ENCODE measurements at regions not wholly inside any gene's neighbourhood (a gene's known extent, or its start where the extent isn't known, plus 50 kb on each side); places are given as distances from the start of the nearest gene placed in this dataset.
A peak's percentile ranks its signal among the peaks of the same experiment; 100 is the strongest.

DNA sequence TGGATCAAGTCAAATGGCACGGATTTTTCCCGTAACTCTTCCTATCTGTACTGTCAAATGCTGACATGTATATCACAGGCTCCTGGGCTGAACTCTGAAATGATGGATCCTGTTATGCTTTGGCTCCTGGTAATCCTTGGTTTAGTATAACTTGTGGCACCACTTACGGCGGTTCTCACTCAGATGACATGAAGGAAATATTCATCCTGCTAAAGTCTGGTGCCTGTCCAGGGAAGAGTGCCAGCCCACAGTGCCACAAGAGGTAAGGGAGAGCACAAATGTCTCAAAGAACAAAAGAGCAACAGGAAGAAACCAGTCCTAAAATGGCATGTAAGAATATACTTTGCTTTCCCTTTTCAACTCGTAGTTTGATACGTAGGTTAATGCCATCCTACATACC, 93.1 kb upstream of the TAB2 start:
- no peak for TF ChIP-seq GATA3 (IDR thresholded peaks at IDR 0.05; ENCODE audit: low read depth, low read length)
- no peak for TF ChIP-seq GATA2 (IDR thresholded peaks at IDR 0.05; ENCODE audit: low read depth, low read length)

DNA sequence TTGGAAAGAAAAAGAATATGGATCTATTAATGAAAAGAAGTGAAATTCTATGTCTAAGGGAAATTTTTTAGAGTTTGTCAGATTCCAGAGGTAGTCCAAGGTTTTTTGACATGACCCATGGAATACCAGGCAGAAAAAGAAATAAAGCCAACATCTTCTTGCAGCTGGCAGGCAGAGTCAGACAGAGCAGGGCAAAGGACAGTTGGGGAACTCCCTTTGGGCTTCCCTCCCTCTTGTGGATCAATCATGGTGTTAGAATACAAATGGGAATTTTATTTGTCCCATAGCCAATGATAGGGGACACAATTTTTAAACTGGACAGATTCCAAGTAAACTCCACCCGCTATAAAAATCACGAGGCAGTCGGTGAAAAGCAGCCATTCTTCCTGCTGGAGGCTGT, 92.1 kb upstream of the TAB2 start:
- TF ChIP-seq GATA2 (IDR thresholded peaks at IDR 0.05; ENCODE audit: low read depth, low read length): no peak
- TF ChIP-seq GATA3 (IDR thresholded peaks at IDR 0.05; ENCODE audit: low read depth, low read length): no peak

DNA sequence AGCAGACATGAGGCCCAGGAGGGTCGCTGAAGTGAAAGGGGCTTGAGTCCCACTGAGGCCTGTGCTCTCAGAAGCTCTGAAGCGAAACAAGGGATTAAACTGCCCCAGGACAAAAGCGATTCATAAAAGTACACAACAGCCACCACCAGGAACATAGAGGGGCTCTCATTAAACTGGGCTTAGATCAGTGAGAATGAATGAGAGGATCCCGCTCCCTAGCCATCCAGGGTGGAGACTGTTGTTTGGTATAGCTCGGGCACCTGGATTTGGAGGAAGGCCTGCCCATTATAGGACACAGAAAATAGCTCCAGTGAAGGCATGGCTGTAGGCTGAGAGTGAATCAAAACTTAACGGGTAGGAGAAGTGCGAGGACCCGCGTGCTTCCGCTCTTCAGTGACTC, 91.6 kb upstream of the TAB2 start:
- no peak for TF ChIP-seq GATA2 (IDR thresholded peaks at IDR 0.05; ENCODE audit: low read depth, low read length)
- no peak for TF ChIP-seq GATA3 (IDR thresholded peaks at IDR 0.05; ENCODE audit: low read depth, low read length)

DNA sequence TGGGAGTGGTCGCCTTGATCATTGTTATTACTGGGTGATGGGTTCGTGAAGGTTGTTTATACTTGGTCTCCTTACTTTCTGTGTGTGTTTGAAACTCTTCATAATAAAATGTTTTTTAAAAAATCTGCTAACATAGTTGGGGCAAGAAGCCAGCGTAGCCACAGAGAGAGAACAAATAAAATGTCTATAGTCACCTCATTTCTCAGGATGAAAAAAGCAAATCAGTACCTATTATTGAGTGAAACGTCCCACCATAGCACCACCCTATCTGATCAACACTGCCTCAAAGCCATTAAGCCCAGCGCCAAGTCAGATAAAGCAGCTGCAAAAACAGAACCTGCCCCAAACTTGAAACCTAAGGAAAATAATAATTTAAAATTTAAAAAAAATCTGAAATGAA, 89.7 kb upstream of the TAB2 start:
- TF ChIP-seq GATA3 (IDR thresholded peaks at IDR 0.05; ENCODE audit: low read depth, low read length) (0 out of 2 replicates have a peak, but pooled peaks have one; percentile 29), GATA2 (IDR thresholded peaks at IDR 0.05; ENCODE audit: low read depth, low read length) (peak; percentile 48; the same call in 1 of the 2 replicates)

DNA sequence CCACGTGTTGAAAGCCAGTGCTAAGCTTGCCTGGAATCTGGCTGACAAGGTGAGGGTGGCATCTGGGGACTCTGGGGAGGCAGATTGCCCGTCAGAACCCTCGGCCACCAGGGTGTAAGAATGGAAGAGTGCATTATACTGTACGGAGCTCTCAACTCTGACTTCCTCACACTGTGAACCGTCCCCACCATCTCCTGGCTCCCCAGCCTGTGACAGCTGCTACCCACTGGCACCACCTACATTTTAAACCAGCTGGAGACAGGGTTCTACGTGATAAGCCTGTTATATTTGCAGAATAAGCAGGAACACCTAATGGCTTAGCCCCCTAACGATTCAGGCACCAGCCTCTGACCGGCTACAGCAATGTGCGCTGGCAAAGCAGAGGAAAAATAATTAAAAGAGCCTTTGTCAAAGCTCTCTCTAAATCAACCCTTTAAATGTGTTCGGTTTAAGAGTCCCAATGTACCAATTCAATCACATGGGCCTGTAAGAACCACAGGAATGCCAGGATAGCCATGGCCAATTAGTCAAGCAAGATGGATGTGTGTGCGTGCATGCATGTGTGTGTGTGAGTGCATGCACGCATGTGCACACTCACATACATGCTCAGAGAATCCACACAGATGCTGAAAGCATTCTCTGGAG, 89.1 kb upstream of the TAB2 start:
- TF ChIP-seq GATA3 (IDR thresholded peaks at IDR 0.05; ENCODE audit: low read depth, low read length): no peak
- TF ChIP-seq GATA2 (IDR thresholded peaks at IDR 0.05; ENCODE audit: low read depth, low read length): no peak

DNA sequence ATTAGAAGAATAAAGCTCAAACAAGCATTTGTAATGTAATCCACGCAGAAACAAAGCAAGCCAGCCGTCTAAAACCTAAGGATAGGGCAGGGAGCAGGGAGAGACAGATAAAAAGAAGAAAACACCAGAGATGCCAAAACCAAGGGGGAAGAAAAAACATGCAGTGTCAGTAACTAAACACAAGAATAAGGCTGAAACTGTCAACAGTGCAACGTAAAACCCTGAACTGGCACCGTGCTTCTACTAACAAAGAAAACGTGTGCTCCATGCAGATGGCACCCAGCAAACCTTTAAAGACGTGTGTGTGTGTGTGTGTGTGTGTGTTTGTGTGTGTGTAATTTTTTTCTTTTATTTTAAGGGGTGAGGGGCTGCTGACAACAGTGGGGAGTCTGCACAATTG, 88.4 kb upstream of the TAB2 start:
- no peak for TF ChIP-seq GATA3 (IDR thresholded peaks at IDR 0.05; ENCODE audit: low read depth, low read length)
- TF ChIP-seq GATA2 (IDR thresholded peaks at IDR 0.05; ENCODE audit: low read depth, low read length): no peak

DNA sequence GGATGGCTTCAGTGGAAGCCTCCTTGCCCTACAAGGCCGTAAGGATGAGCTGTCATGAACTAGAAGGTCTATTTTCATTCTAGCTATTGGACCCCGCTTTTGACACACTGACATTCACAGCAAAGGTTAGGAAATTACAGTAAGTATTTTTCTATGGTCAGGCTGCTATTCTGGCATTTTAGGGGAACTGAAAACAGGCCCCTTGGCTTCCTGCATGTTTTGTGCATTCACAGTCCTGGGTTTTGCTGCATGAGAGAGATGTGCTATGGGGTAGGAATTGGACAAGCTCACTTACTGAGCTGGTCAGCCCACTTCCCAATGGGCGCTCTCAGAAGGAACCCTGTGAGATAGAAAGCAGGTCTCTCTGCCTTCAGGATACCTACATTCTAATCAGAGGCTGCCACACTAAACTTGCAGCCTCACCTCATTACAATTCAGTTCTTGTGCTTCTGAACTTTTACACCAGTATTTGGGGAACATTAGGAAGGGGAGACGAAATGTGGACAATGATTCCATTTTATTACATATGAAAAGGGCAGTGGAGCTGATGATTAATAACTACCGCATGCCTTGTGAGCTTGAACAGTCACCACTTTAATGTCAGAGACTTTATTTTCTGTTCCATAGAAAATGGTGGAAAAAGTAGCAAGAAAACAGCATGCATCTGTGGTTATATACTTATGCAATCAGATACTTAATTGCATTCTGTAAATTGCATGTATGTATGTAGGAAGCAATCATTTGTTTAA, 86.6 kb upstream of the TAB2 start:
- TF ChIP-seq GATA3 (IDR thresholded peaks at IDR 0.05; ENCODE audit: low read depth, low read length): no peak
- TF ChIP-seq GATA2 (IDR thresholded peaks at IDR 0.05; ENCODE audit: low read depth, low read length): no peak

DNA sequence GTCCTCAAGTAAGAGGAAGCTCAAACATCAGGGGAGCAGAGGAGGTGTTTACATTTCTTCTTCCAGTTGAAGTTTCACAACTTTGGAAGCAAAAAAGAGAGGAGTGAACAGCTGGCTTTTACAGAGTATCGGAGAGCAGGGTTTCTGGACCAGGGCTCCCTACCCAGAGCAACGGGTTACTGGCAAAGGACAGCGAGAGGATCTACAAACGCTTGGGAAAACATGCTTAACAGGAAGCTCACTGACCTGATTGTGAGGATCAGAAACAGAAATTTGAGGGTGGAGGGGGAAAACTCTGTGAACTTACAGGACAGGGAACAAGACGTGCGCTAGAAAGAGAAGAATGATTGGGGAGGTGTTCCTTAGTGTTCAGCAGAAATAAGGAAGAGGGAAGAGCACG, 85.7 kb upstream of the TAB2 start:
- TF ChIP-seq GATA2 (IDR thresholded peaks at IDR 0.05; ENCODE audit: low read depth, low read length): no peak
- TF ChIP-seq GATA3 (IDR thresholded peaks at IDR 0.05; ENCODE audit: low read depth, low read length): no peak

DNA sequence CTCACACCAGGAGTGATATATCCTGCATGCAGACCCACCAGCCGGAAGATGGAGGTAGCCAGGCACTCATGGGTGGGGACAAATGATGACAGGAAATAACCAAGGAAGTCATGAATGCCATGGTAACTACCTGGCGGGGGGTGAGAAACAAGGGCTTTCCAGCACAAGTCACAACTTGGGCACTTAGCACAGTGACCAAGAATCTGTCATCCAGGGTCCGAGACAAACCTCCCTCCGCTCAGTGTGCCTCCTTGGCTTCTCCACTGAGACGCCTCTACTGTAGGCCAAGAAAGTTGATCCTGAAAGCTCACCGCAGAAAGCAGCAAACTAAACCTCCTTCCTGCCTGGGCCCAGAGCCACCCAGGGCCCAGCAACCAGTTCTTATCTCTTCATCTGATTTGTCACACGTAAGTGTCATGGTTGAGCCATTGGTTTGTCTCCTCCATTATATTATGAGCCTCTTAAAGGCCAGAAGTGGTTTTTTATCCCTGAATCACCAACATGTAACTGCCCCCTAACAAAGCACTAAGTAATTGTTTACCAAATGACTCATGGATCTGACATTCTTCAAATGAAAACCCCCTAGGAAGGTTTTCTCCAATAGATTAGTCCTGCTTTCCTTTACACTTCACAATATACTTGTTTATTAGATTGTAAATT, 84.3 kb upstream of the TAB2 start:
- TF ChIP-seq GATA2 (IDR thresholded peaks at IDR 0.05; ENCODE audit: low read depth, low read length): 0 out of 2 replicates have a peak, but pooled peaks have one; percentile 24
- no peak for TF ChIP-seq GATA3 (IDR thresholded peaks at IDR 0.05; ENCODE audit: low read depth, low read length)

DNA sequence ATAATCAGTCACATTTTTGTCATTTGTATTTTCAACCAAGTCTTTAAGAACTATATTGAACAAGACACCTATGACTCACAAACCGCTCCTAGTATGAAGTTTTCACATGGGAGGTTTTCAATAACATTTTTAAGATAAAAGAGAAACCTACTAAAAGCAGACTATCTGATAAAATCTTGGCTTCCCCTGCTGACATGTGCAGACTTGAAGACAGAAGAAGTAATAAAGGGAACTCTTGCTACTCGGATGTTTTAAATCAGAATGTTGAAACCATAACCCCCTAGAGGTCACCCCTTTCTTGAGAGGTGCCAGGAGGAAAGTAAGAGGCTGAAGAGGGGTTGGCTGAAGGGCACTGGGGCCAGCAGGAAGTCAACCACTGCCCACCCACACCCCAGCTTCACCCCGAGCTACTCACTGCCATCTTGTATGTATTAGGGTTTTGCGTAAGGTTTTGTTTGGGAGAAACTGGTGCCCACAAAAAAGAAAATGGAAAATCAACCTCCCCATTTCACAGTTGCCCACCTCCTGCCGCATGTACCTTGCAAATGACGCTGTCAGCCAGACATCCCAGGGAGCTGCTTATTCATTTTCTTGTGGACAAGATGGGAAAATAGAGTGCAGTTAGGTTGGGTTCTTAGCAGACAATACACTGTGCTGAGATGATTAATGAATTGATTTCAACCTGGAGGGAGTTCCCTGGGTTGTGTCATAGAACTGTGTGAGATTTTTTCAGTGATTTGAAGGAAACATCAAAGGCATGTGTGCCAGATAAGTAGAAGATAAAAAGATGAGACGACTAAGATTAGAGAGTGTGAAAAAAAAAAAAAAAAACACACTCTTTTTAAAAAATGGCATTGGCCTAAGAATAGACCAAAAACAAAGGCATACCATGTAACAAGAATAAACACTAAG, 83.2 kb upstream of the TAB2 start:
- TF ChIP-seq GATA2 (IDR thresholded peaks at IDR 0.05; ENCODE audit: low read depth, low read length): no peak
- no peak for TF ChIP-seq GATA3 (IDR thresholded peaks at IDR 0.05; ENCODE audit: low read depth, low read length)

DNA sequence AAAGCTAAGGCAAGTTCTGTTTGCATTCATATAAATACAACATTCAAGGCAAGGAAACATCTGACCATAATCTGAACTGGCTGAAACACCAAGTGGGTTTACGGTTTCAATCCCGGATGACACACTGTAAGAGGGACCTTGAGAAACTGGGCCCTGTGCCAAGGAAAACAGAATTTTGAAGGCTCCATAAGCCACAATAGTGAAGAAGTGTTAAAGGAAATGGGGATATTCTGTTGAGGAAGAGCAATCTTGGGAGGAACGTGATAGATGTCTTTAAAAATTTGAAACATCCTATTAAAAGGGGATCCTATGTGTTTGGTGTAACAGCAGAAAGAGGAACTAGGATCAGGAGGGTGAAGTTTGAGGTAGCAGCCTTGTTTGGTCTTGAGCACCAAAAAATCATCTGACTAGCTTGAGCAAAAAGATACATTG, 82.4 kb upstream of the TAB2 start:
- TF ChIP-seq GATA2 (IDR thresholded peaks at IDR 0.05; ENCODE audit: low read depth, low read length): no peak
- TF ChIP-seq GATA3 (IDR thresholded peaks at IDR 0.05; ENCODE audit: low read depth, low read length): no peak

DNA sequence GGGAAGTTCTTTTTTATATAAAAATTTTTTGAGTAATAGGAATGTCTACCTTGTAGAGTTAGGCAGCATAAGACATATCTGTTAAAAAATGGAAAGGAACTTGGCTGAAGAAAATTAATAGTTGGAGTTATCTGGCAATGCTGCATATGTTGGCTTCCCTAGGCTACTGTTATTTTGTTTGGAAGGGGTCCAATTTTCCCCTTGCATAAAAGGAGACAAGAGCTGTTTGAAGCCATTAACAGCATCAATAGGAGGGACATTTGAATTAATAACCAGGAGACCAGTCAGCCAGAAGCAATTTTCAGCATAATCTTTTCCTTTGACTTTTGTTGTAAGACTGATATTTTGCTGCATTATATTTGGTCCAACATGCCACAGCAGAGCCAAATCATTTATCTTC, 80.9 kb upstream of the TAB2 start:
- TF ChIP-seq GATA3 (IDR thresholded peaks at IDR 0.05; ENCODE audit: low read depth, low read length): no peak
- no peak for TF ChIP-seq GATA2 (IDR thresholded peaks at IDR 0.05; ENCODE audit: low read depth, low read length)

DNA sequence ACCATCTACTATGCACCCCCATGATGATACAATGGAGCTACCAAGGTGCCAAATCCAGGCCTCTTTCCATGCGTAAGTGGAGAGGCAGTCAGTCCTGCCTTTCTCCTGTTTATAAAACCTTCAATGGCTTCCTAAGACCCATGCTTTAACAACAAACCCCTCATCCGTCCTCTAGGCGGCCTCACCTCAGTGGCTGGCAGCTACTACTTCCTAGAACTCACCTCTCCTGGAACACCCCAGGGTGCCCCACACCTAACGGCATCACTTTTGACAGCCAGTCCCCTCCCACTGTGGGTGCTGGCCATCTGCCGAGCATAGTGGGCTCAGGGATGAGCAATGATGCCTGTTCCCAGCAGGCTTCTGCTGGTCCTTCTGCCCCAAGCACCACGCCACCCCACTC, 80.0 kb upstream of the TAB2 start:
- no peak for TF ChIP-seq GATA2 (IDR thresholded peaks at IDR 0.05; ENCODE audit: low read depth, low read length)
- no peak for TF ChIP-seq GATA3 (IDR thresholded peaks at IDR 0.05; ENCODE audit: low read depth, low read length)
